HEK293 (cell line): ENCODE measurements at regions not wholly inside any gene's neighbourhood (a gene's known extent, or its start where the extent isn't known, plus 50 kb on each side); places are given as distances from the start of the nearest gene placed in this dataset.

Experiments
- CTCF ChIA-PET: fragments of 350-600 bp; formaldehyde crosslinking; extraction: SDS; loops from one replicate; lab custom pipeline; 2021; ENCODE audit warnings: antibody characterized with exemption; lab: Yijun Ruan, JAX
- POLR2A ChIA-PET: fragments of 300-600 bp; formaldehyde crosslinking; extraction: SDS; loops from one replicate; lab custom pipeline; 2020; ENCODE audit warnings: antibody characterized with exemption, inconsistent platforms; lab: Yijun Ruan, JAX
- H3K27ac ChIP-seq: fragments of 200-500 bp; sonication (Bioruptor generic); 2 replicates; pipeline ENCODE4 v1.5.1; 2014; ENCODE audit warnings: low read depth, low read length, control low read depth, inconsistent platforms; ENCODE audit errors: extremely low read depth
- H3K36me3 ChIP-seq, 2 experiments: fragments of 200-500 bp in 1 of 2; sonication (Bioruptor generic) in 1 of 2; 1 replicate in 1 of 2; 2 replicates in 1 of 2; pipeline ENCODE4 v1.5.1; 2014 to 2017; ENCODE audit warnings: inconsistent platforms in 2 of 2, low read length in 2 of 2; ENCODE audit not compliant: control insufficient read depth in 2 of 2, insufficient read depth in 1 of 2
- H3K4me1 ChIP-seq: fragments of 200-500 bp; sonication (Bioruptor generic); 2 replicates; pipeline ENCODE4 v1.5.1; 2014; ENCODE audit warnings: mild to moderate bottlenecking, low read length, inconsistent platforms; ENCODE audit not compliant: control insufficient read depth, insufficient read depth
- H3K4me3 ChIP-seq: 2 replicates; pipeline ENCODE4 v1.5.1; 2011; ENCODE audit warnings: low read depth, mild to moderate bottlenecking, control low read depth, low read length, moderate library complexity
- H3K9me3 ChIP-seq: fragments of 200-500 bp; sonication (Bioruptor generic); 2 replicates; pipeline ENCODE4 v1.5.1; 2014; ENCODE audit warnings: low read depth, low read length, inconsistent platforms; ENCODE audit not compliant: control insufficient read depth, insufficient read depth
- EGR2 ChIP-seq: fragments of 450-650 bp; formaldehyde crosslinking; IDR thresholded peaks from 2 replicates; pipeline ENCODE4 v1.5.1; 2016; ENCODE audit warnings: low read depth, missing biosample characterization, missing genetic modification characterization
- IKZF3 ChIP-seq: fragments of 450-650 bp; IDR thresholded peaks from 2 replicates; pipeline ENCODE4 v1.5.0; 2018; ENCODE audit warnings: missing biosample characterization, mild to moderate bottlenecking, missing genetic modification characterization, moderate library complexity
- PATZ1 ChIP-seq: fragments of 450-650 bp; formaldehyde crosslinking; IDR thresholded peaks from 2 replicates; pipeline ENCODE4 v1.5.1; 2016; ENCODE audit warnings: missing biosample characterization, missing genetic modification characterization
- ZBTB17 ChIP-seq: fragments of 450-650 bp; formaldehyde crosslinking; IDR thresholded peaks from 2 replicates; pipeline ENCODE4 v1.5.1; 2016; ENCODE audit warnings: missing biosample characterization, missing genetic modification characterization
- ZFHX2 ChIP-seq: fragments of 450-650 bp; formaldehyde crosslinking; conservative IDR thresholded peaks from 2 replicates; pipeline ENCODE4 v1.5.1; 2016; ENCODE audit warnings: missing biosample characterization, missing genetic modification characterization
- ZNF114 ChIP-seq: fragments of 450-650 bp; formaldehyde crosslinking; IDR thresholded peaks from 2 replicates; pipeline ENCODE4 v1.5.0; 2017; ENCODE audit warnings: missing biosample characterization, missing genetic modification characterization
- ZNF138 ChIP-seq: fragments of 450-650 bp; formaldehyde crosslinking; IDR thresholded peaks from 2 replicates; pipeline ENCODE4 v1.5.1; 2016; ENCODE audit warnings: missing biosample characterization, missing genetic modification characterization, borderline replicate concordance
- ZNF239 ChIP-seq: fragments of 450-650 bp; formaldehyde crosslinking; IDR thresholded peaks from 2 replicates; pipeline ENCODE4 v1.5.1; 2016; ENCODE audit warnings: missing biosample characterization, missing genetic modification characterization
- ZNF266 ChIP-seq: fragments of 450-650 bp; formaldehyde crosslinking; IDR thresholded peaks from 2 replicates; pipeline ENCODE4 v1.5.1; 2016; ENCODE audit warnings: missing biosample characterization, missing genetic modification characterization, low read depth
- ZNF274 ChIP-seq, 2 experiments: fragments of 200-500 bp in 1 of 2; fragments of 450-650 bp in 1 of 2; sonication (Bioruptor generic) in 1 of 2; formaldehyde crosslinking in 1 of 2; IDR thresholded peaks; 2 replicates each; pipeline versions ENCODE4 v1.5.1 to v1.6.1; 2014 to 2016; ENCODE audit warnings: borderline replicate concordance in 1 of 2, inconsistent platforms in 1 of 2, low read length in 1 of 2, missing biosample characterization in 1 of 2, missing genetic modification characterization in 1 of 2
- ZNF350 ChIP-seq: fragments of 450-650 bp; formaldehyde crosslinking; IDR thresholded peaks from 2 replicates; pipeline ENCODE4 v1.5.0; 2017; ENCODE audit warnings: missing biosample characterization, mild to moderate bottlenecking, missing genetic modification characterization
- ZNF366 ChIP-seq: fragments of 450-650 bp; formaldehyde crosslinking; conservative IDR thresholded peaks from 2 replicates; pipeline ENCODE4 v1.5.1; 2016; ENCODE audit warnings: missing biosample characterization, missing genetic modification characterization
- ZNF423 ChIP-seq: fragments of 450-650 bp; formaldehyde crosslinking; IDR thresholded peaks from 2 replicates; pipeline ENCODE4 v1.5.1; 2016; ENCODE audit warnings: missing biosample characterization, missing genetic modification characterization
- ZNF585B ChIP-seq: fragments of 450-650 bp; formaldehyde crosslinking; IDR thresholded peaks from 2 replicates; pipeline ENCODE4 v1.5.1; 2016; ENCODE audit warnings: missing biosample characterization, missing genetic modification characterization
- ZNF596 ChIP-seq: fragments of 450-650 bp; IDR thresholded peaks from 2 replicates; pipeline ENCODE4 v1.5.0; 2018; ENCODE audit warnings: missing biosample characterization, mild to moderate bottlenecking, missing genetic modification characterization, moderate library complexity
- ZNF777 ChIP-seq: fragments of 450-650 bp; formaldehyde crosslinking; IDR thresholded peaks from 2 replicates; pipeline ENCODE4 v1.5.1; 2017; ENCODE audit warnings: missing biosample characterization, missing genetic modification characterization, borderline replicate concordance
- TF ChIP-seq, protein P1 (sequence below): fragments of 450-650 bp; formaldehyde crosslinking; IDR thresholded peaks from 2 replicates; pipeline ENCODE4 v1.5.1; 2016; ENCODE audit warnings: missing biosample characterization, missing genetic modification characterization
- TF ChIP-seq, protein P2 (sequence below): fragments of 450-650 bp; formaldehyde crosslinking; IDR thresholded peaks from 2 replicates; pipeline ENCODE4 v1.5.1; 2016; ENCODE audit warnings: missing biosample characterization, missing genetic modification characterization

DNA sequence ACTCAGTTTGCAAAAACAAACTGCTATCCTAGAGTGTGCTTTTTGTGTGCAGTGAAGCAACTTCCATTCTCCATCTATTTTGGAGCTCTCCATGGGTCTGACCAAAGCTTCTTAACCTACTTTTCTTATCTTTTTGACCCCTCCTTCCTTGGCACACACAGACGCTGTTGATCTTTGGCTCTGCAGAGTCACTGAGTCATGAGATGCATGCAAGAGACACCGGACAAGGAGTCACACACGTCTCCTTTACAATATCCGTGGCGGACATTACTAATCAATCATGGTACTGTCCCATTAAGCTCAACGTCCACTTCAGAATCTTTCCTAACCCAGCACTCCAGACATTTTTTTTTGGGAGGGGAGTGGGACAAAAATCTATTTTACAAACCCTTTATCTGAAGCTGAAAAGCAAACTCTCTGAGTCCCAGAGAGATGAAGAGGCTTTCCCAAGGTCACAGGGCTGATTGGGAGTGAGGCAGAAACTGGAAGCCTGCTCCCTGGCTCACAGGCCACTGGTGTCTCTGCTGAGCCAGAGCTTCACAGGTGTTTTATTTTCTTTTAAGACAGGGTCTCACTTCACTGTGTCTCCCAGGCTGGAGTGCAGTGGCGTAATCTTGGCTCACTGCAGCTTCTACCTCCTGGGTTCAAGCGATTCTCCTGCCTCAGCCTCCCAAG, 165.8 kb upstream of the SYT13 start:
- no peaks in the 10 kb centered on the region for H3K9me3 ChIP-seq
- H3K4me1 ChIP-seq: no peaks in the 10 kb centered on the region
- no peak for TF ChIP-seq ZNF138 (tag by site-specific recombination)
- TF ChIP-seq ZNF366 (tag by site-specific recombination): no peak
- no peak for TF ChIP-seq ZNF596
- no peak for TF ChIP-seq ZNF777 (tag by site-specific recombination)
- TF ChIP-seq ZBTB17: 0 out of 2 replicates have a peak, but pooled peaks have one; percentile 28
- no peak for TF ChIP-seq IKZF3
- TF ChIP-seq ZNF274 (IDR thresholded peaks at IDR 0.05; ENCODE audit: low read length): no peak
- no peak for TF ChIP-seq ZNF274 (tag by site-specific recombination; IDR thresholded peaks at IDR 0.05; ENCODE audit: borderline replicate concordance)
- TF ChIP-seq ZNF266 (tag by site-specific recombination): no peak
- ChIA-PET CTCF (interaction anchor here (0.5 to 1.0 kb wide), 2 partner anchors 20 to 81 kb away, joined by 3 to 5 read pairs; no protein-coding TSS in a partner anchor), POLR2A (no interaction called here)
- H3K36me3 ChIP-seq: no peaks in the 10 kb centered on the region
- H3K4me3 ChIP-seq: no peak overlapping the region
- no peak overlapping the region for H3K27ac ChIP-seq

- H3K4me1 ChIP-seq: no peaks in the 10 kb centered on the region
Measured at GRCh38 chr11:45450189-45450588, 164.0 kb upstream of the SYT13 start.

DNA sequence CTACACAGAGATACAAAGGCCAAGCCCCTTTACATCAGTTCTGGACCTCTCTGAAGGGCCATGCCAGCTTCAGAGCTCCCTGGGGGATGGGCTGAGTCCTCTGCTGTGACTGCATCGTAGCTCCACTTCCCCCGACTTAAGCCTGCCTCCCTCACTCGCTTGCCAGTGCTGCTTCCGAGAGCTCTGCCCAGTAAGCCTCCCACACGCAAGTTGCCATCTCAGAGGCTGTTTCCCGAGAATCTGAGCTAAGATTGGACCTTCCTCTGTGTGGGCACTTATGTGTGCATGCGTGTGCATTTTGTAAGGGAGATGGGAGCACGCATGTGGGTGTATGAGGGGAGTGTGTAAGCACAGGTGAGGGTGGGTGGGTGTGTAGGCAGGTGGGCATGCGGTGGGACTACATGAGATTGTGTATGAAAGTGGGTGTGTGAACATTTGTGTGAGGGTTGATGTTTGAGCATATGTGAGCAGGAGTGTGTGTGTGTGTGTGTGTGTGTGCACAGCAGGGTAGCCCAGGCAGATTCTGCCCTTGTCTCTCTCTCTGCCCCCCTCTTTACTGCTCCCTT, 163.0 kb upstream of the SYT13 start:
- no peak overlapping the region for H3K27ac ChIP-seq
- H3K9me3 ChIP-seq: no peaks in the 10 kb centered on the region
- no peak overlapping the region for H3K4me3 ChIP-seq
- TF ChIP-seq, protein P1, sequence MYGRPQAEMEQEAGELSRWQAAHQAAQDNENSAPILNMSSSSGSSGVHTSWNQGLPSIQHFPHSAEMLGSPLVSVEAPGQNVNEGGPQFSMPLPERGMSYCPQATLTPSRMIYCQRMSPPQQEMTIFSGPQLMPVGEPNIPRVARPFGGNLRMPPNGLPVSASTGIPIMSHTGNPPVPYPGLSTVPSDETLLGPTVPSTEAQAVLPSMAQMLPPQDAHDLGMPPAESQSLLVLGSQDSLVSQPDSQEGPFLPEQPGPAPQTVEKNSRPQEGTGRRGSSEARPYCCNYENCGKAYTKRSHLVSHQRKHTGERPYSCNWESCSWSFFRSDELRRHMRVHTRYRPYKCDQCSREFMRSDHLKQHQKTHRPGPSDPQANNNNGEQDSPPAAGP (tag by site-specific recombination): no peak
- TF ChIP-seq ZFHX2 (tag by site-specific recombination) (peak; percentile 97), EGR2 (tag by site-specific recombination) (peak; percentile 96), ZNF585B (tag by site-specific recombination) (no peak)
- H3K4me1 ChIP-seq: no peaks in the 10 kb centered on the region
- ChIA-PET CTCF (no interaction called here), POLR2A (no interaction called here)
- no peaks in the 10 kb centered on the region for H3K36me3 ChIP-seq

More at GRCh38 chr11:45450189-45450588, 164.0 kb upstream of the SYT13 start:
- TF ChIP-seq PATZ1 (tag by site-specific recombination) (no peak), ZNF350 (tag by site-specific recombination) (no peak), ZNF239 (no peak), ZNF114 (tag by site-specific recombination) (no peak), ZNF423 (tag by site-specific recombination) (no peak)
- TF ChIP-seq, protein P2, sequence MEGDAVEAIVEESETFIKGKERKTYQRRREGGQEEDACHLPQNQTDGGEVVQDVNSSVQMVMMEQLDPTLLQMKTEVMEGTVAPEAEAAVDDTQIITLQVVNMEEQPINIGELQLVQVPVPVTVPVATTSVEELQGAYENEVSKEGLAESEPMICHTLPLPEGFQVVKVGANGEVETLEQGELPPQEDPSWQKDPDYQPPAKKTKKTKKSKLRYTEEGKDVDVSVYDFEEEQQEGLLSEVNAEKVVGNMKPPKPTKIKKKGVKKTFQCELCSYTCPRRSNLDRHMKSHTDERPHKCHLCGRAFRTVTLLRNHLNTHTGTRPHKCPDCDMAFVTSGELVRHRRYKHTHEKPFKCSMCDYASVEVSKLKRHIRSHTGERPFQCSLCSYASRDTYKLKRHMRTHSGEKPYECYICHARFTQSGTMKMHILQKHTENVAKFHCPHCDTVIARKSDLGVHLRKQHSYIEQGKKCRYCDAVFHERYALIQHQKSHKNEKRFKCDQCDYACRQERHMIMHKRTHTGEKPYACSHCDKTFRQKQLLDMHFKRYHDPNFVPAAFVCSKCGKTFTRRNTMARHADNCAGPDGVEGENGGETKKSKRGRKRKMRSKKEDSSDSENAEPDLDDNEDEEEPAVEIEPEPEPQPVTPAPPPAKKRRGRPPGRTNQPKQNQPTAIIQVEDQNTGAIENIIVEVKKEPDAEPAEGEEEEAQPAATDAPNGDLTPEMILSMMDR: no peak
- Histone ChIP-seq H3K27ac (no peak overlapping the region), H3K4me3 (no peak overlapping the region), H3K36me3 (no peaks in the 10 kb centered on the region), H3K9me3 (no peaks in the 10 kb centered on the region)
- ChIA-PET CTCF (interaction anchor here (0.6 to 0.7 kb wide), 2 partner anchors 18 to 56 kb away, joined by 3 to 6 read pairs; no protein-coding TSS in a partner anchor), POLR2A (no interaction called here)
